Activated T-helper 1 cell treated with anti-CD3 and anti-CD28 coated beads, Interleukin-2, amount 50 U/mL, for 16 hours (primary cell): ENCODE measurements at regions not wholly inside any gene's neighbourhood (a gene's known extent, or its start where the extent isn't known, plus 50 kb on each side); places are given as distances from the start of the nearest gene placed in this dataset.

Experiments used
- DNase-seq, 2 donors: peaks; one replicate each; pipeline ENCODE4 v3.0.0-alpha.2; 2020; ENCODE audit warnings: low read depth in 1 of 2, low spot score in 1 of 2

- no peak for DNase-seq
These were observed 215.6 kb upstream of the CDH5 start for GRCh38 chr16:66150698-66151482.

GRCh38 chr16:66147291-66147690 is 219.2 kb upstream of the CDH5 start:
- DNase-seq: no peak

GRCh38 chr16:66146798-66147197 is 219.7 kb upstream of the CDH5 start:
- DNase-seq: no peak

- no peak for DNase-seq
These were observed 221.8 kb upstream of the CDH5 start for GRCh38 chr16:66144641-66145040.

- DNase-seq: no peak
These were observed 223.1 kb upstream of the CDH5 start for GRCh38 chr16:66143415-66143814.

- DNase-seq: no peak
These were observed 224.6 kb upstream of the CDH5 start for GRCh38 chr16:66141885-66142284.

- no peak for DNase-seq
These were observed 228.6 kb upstream of the CDH5 start for GRCh38 chr16:66137853-66138252.

GRCh38 chr16:66136841-66137240 is 229.7 kb upstream of the CDH5 start:
- no peak for DNase-seq

GRCh38 chr16:66135838-66136237 is 230.7 kb upstream of the CDH5 start:
- no peak for DNase-seq

- no peak for DNase-seq
These were observed 231.1 kb upstream of the CDH5 start for GRCh38 chr16:66135421-66135831.

- DNase-seq: no peak
These were observed 231.6 kb upstream of the CDH5 start for GRCh38 chr16:66134875-66135274.

- DNase-seq: no peak
These were observed 232.7 kb upstream of the CDH5 start for GRCh38 chr16:66133643-66134338.

- no peak for DNase-seq
These were observed 234.6 kb upstream of the CDH5 start for GRCh38 chr16:66131895-66132294.

- DNase-seq: no peak
These were observed 235.2 kb upstream of the CDH5 start for GRCh38 chr16:66131156-66131807.

GRCh38 chr16:66130296-66130905 is 236.1 kb upstream of the CDH5 start:
- DNase-seq: no peak

- DNase-seq: no peak
These were observed 237.3 kb upstream of the CDH5 start for GRCh38 chr16:66129196-66129595.

GRCh38 chr16:66128371-66128770 is 238.1 kb upstream of the CDH5 start:
- DNase-seq: no peak

- no peak for DNase-seq
These were observed 238.8 kb upstream of the CDH5 start for GRCh38 chr16:66127459-66128370.

GRCh38 chr16:66121466-66121865 is 245.0 kb upstream of the CDH5 start:
- no peak for DNase-seq

GRCh38 chr16:66120656-66121055 is 245.8 kb upstream of the CDH5 start:
- no peak for DNase-seq
